ENCODE measurements at regions not wholly inside any gene's neighbourhood (a gene's known extent, or its start where the extent isn't known, plus 50 kb on each side); places are given as distances from the start of the nearest gene placed in this dataset.

DNA sequence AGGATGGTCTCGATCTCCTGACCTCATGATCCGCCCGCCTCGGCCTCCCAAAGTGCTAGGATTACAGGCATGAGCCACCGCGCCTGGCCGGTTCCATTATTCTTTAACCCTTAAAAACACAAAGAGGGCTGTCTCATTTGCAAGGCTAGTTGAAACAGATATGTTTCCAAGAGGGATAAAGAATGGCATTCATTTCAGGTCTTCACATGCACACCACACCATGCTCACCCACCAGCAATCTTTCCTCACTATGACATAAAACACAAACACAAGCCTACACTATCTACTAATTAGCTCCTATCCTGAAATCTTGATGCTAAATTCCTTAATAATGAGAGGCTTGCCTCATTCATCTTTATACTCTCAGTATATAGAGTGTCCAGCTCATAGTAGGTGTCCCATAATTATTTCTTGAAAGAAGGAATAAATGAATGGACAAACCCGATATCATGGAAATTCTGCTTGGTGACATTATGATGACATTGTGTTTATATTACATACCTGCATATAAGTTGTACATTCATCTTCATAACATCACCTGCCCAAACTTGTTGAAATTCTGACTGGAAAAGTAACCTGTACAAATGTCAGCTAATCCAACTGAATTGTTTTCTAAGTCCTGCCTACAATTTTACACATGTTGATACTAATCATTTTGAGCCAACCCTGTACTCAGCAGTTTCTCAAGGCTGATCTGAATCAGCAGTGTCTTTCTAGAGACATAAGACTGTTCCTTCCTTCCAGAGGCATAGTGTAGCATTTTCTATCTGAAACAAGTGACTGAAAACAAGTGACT, 408.5 kb downstream of the KLHL13 start:
- H3K9me3 ChIP-seq (replicated peaks; ENCODE audit: control insufficient read depth, insufficient read depth, low read depth, low read length), result no peaks in the 10 kb centered on the region
- POLR2A ChIA-PET, result interaction anchor here (0.8 kb wide), 1 partner anchor 86 kb away, joined by 3 read pairs; no protein-coding TSS in a partner anchor
- WGBS (ENCODE audit: insufficient coverage, low coverage, missing lambda C conversion rate), result 0% methylated on average over 1 of the region's 8 CpGs
- no peak overlapping the region for H3K4me2 ChIP-seq (ENCODE audit: insufficient read depth, low read length)
- TF ChIP-seq CHD1 (IDR thresholded peaks at IDR 0.05; ENCODE audit: low read length), result no peak
- no peak for TF ChIP-seq MXI1 (IDR thresholded peaks at IDR 0.05; ENCODE audit: low read depth, low read length)
- TF ChIP-seq ZFP30 (CRISPR knock-in tag; IDR thresholded peaks at IDR 0.05; ENCODE audit: borderline replicate concordance), result no peak
- TF ChIP-seq TAF7 (tag; IDR thresholded peaks at IDR 0.05), result no peak
- TF ChIP-seq GABPA (tag; conservative IDR thresholded peaks at IDR 0.05; ENCODE audit: low read depth), result no peak
- no peak for TF ChIP-seq KDM2B (CRISPR knock-in tag; IDR thresholded peaks at IDR 0.05)
- TF ChIP-seq TFAP4 (CRISPR knock-in tag; IDR thresholded peaks at IDR 0.05; ENCODE audit: borderline replicate concordance), result no peak
- no peak for TF ChIP-seq CBFA2T3 (IDR thresholded peaks at IDR 0.05)
- TF ChIP-seq ZNF197 (CRISPR knock-in tag; IDR thresholded peaks at IDR 0.05; ENCODE audit: low read depth), result no peak
- no peak for TF ChIP-seq MYNN (IDR thresholded peaks at IDR 0.05)
- no peak for TF ChIP-seq MYNN (CRISPR knock-in tag; IDR thresholded peaks at IDR 0.05)
- TF ChIP-seq, protein P1, sequence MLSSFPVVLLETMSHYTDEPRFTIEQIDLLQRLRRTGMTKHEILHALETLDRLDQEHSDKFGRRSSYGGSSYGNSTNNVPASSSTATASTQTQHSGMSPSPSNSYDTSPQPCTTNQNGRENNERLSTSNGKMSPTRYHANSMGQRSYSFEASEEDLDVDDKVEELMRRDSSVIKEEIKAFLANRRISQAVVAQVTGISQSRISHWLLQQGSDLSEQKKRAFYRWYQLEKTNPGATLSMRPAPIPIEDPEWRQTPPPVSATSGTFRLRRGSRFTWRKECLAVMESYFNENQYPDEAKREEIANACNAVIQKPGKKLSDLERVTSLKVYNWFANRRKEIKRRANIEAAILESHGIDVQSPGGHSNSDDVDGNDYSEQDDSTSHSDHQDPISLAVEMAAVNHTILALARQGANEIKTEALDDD (IDR thresholded peaks at IDR 0.05), result no peak
- no peak for TF ChIP-seq EWSR1 (IDR thresholded peaks at IDR 0.05; ENCODE audit: borderline replicate concordance, low read depth, partially characterized antibody)
- TF ChIP-seq PTBP1 (IDR thresholded peaks at IDR 0.05; ENCODE audit: low read depth, low read length), result no peak
- TF ChIP-seq, protein P2, sequence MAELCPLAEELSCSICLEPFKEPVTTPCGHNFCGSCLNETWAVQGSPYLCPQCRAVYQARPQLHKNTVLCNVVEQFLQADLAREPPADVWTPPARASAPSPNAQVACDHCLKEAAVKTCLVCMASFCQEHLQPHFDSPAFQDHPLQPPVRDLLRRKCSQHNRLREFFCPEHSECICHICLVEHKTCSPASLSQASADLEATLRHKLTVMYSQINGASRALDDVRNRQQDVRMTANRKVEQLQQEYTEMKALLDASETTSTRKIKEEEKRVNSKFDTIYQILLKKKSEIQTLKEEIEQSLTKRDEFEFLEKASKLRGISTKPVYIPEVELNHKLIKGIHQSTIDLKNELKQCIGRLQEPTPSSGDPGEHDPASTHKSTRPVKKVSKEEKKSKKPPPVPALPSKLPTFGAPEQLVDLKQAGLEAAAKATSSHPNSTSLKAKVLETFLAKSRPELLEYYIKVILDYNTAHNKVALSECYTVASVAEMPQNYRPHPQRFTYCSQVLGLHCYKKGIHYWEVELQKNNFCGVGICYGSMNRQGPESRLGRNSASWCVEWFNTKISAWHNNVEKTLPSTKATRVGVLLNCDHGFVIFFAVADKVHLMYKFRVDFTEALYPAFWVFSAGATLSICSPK (IDR thresholded peaks at IDR 0.05; ENCODE audit: borderline replicate concordance), result no peak
- no peak for FAIRE-seq
- H4K20me1 ChIP-seq (replicated peaks; ENCODE audit: control insufficient read depth, insufficient read depth, low read length), result no peaks in the 10 kb centered on the region
- no peak overlapping the region for H3K9ac ChIP-seq (ENCODE audit: insufficient read depth in 1 of 2, low read depth in 2 of 2, low read length in 2 of 2)
- H3K9me1 ChIP-seq (ENCODE audit: control insufficient read depth, insufficient read depth, low read length), result no peaks in the 10 kb centered on the region
- H3K79me2 ChIP-seq (ENCODE audit: control insufficient read depth, insufficient read depth, low read length), result no peaks in the 10 kb centered on the region
- ATAC-seq, result no peak
- no peaks in the 10 kb centered on the region for H3K36me3 ChIP-seq (ENCODE audit: control insufficient read depth, insufficient read depth, low read length)
- H3K27me3 ChIP-seq (ENCODE audit: control insufficient read depth in 2 of 2, insufficient read depth in 2 of 2, low read length in 2 of 2), result no peaks in the 10 kb centered on the region
- no peaks in the 10 kb centered on the region for H3K4me1 ChIP-seq (replicated peaks in 1 of 2; ENCODE audit: control insufficient read depth in 2 of 2, insufficient read depth in 2 of 2, low read length in 2 of 2)
- no peak overlapping the region for H2AFZ ChIP-seq (ENCODE audit: low read depth, low read length)
- CTCF ChIA-PET (ENCODE audit: low intra/inter-chr PET ratio), result no interaction called here
- in situ Hi-C loops (cut with MboI) (no loop called here), intact Hi-C loops (cut with micrococcal nuclease) (no loop called here)
- no TSS peak for BruUV-seq (replicated peaks)
- DNase-seq (ENCODE audit: extremely low read depth in 1 of 4, low spot score in 3 of 4), result no peak
- H3K4me3 ChIP-seq, result no peak overlapping the region
- no peak overlapping the region for H3K27ac ChIP-seq (ENCODE audit: extremely low read depth, low read depth, low read length)
